Stimulated activated memory B cell treated with anti-CD40 and anti-IgM and Interleukin-4, amounts not matched to agents 10 μg/mL and 1 μg/mL and 100 μg/mL, for 72 hours (primary cell): ENCODE measurements at regions not wholly inside any gene's neighbourhood (a gene's known extent, or its start where the extent isn't known, plus 50 kb on each side); places are given as distances from the start of the nearest gene placed in this dataset.

Experiments
- ATAC-seq: fragments of 150-1000 bp; cut with Tn5 transposase; 2 replicates; pipeline ENCODE4 v1.10.0; 2021
- H3K27ac Mint-ChIP-seq: one replicate; pipeline ENCODE4 v1.8.0; 2022; ENCODE audit warnings: mild to moderate bottlenecking, mixed read lengths
- H3K27me3 Mint-ChIP-seq: one replicate; pipeline ENCODE4 v1.8.0; 2022; ENCODE audit warnings: mixed read lengths
- H3K36me3 Mint-ChIP-seq: one replicate; pipeline ENCODE4 v1.8.0; 2022; ENCODE audit warnings: mixed read lengths
- H3K4me1 Mint-ChIP-seq: one replicate; pipeline ENCODE4 v1.8.0; 2022; ENCODE audit warnings: mixed read lengths
- H3K4me3 Mint-ChIP-seq: one replicate; pipeline ENCODE4 v1.8.0; 2022; ENCODE audit warnings: mild to moderate bottlenecking, moderate library complexity, mixed read lengths
- H3K9me3 Mint-ChIP-seq: one replicate; pipeline ENCODE4 v1.8.0; 2022; ENCODE audit warnings: mixed read lengths

- Mint-ChIP-seq H3K9me3 (peaks cover 3% of the 10 kb centered on the region), H3K36me3 (no peaks in the 10 kb centered on the region), H3K4me1 (no peaks in the 10 kb centered on the region), H3K4me3 (no peak overlapping the region), H3K27ac (no peak overlapping the region), H3K27me3 (no peaks in the 10 kb centered on the region)
- no peak for ATAC-seq
These were observed 172.6 kb upstream of the PPP2R2B start for GRCh38 chr5:147051193-147051592.

- Mint-ChIP-seq H3K4me3 (no peak overlapping the region), H3K4me1 (no peaks in the 10 kb centered on the region), H3K36me3 (no peaks in the 10 kb centered on the region), H3K9me3 (peaks cover 3% of the 10 kb centered on the region), H3K27me3 (no peaks in the 10 kb centered on the region), H3K27ac (no peak overlapping the region)
- no peak for ATAC-seq
These were observed 174.0 kb upstream of the PPP2R2B start for GRCh38 chr5:147052519-147052918.

GRCh38 chr5:147055089-147055826 lies 176.7 kb upstream of the PPP2R2B start:
- no peak overlapping the region for H3K4me3 Mint-ChIP-seq
- ATAC-seq, result no peak
- no peak overlapping the region for H3K27ac Mint-ChIP-seq
- H3K27me3 Mint-ChIP-seq, result no peaks in the 10 kb centered on the region
- no peaks in the 10 kb centered on the region for H3K36me3 Mint-ChIP-seq
- no peaks in the 10 kb centered on the region for H3K9me3 Mint-ChIP-seq
- no peaks in the 10 kb centered on the region for H3K4me1 Mint-ChIP-seq

- H3K27me3 Mint-ChIP-seq, result no peaks in the 10 kb centered on the region
- no peaks in the 10 kb centered on the region for H3K36me3 Mint-ChIP-seq
- no peaks in the 10 kb centered on the region for H3K9me3 Mint-ChIP-seq
- no peak overlapping the region for H3K4me3 Mint-ChIP-seq
- ATAC-seq, result no peak
- no peak overlapping the region for H3K27ac Mint-ChIP-seq
- no peaks in the 10 kb centered on the region for H3K4me1 Mint-ChIP-seq
These were observed 177.5 kb upstream of the PPP2R2B start for GRCh38 chr5:147055850-147056566.

GRCh38 chr5:147057051-147057450 lies 177.8 kb upstream of the STK32A start:
- H3K36me3 Mint-ChIP-seq, result no peaks in the 10 kb centered on the region
- H3K4me1 Mint-ChIP-seq, result no peaks in the 10 kb centered on the region
- no peak overlapping the region for H3K27ac Mint-ChIP-seq
- no peak overlapping the region for H3K4me3 Mint-ChIP-seq
- ATAC-seq, result no peak
- H3K27me3 Mint-ChIP-seq, result no peaks in the 10 kb centered on the region
- H3K9me3 Mint-ChIP-seq, result no peaks in the 10 kb centered on the region

GRCh38 chr5:147061431-147061830 lies 173.4 kb upstream of the STK32A start:
- H3K9me3 Mint-ChIP-seq, result peaks cover 6% of the 10 kb centered on the region
- H3K27ac Mint-ChIP-seq, result no peak overlapping the region
- no peak overlapping the region for H3K4me3 Mint-ChIP-seq
- no peak for ATAC-seq
- no peaks in the 10 kb centered on the region for H3K27me3 Mint-ChIP-seq
- no peaks in the 10 kb centered on the region for H3K4me1 Mint-ChIP-seq
- H3K36me3 Mint-ChIP-seq, result no peaks in the 10 kb centered on the region

GRCh38 chr5:147062427-147062826 lies 172.4 kb upstream of the STK32A start:
- Mint-ChIP-seq H3K4me3 (no peak overlapping the region), H3K27ac (no peak overlapping the region), H3K36me3 (no peaks in the 10 kb centered on the region), H3K4me1 (no peaks in the 10 kb centered on the region), H3K9me3 (peaks cover 9% of the 10 kb centered on the region), H3K27me3 (no peaks in the 10 kb centered on the region)
- no peak for ATAC-seq

GRCh38 chr5:147063943-147064342 lies 170.9 kb upstream of the STK32A start:
- no peak overlapping the region for H3K27ac Mint-ChIP-seq
- no peaks in the 10 kb centered on the region for H3K36me3 Mint-ChIP-seq
- no peaks in the 10 kb centered on the region for H3K27me3 Mint-ChIP-seq
- H3K9me3 Mint-ChIP-seq, result peaks cover 9% of the 10 kb centered on the region
- ATAC-seq, result no peak
- H3K4me1 Mint-ChIP-seq, result no peaks in the 10 kb centered on the region
- no peak overlapping the region for H3K4me3 Mint-ChIP-seq

GRCh38 chr5:147065071-147065470 lies 169.8 kb upstream of the STK32A start:
- Mint-ChIP-seq H3K9me3 (peaks cover 9% of the 10 kb centered on the region), H3K27me3 (no peaks in the 10 kb centered on the region), H3K27ac (no peak overlapping the region), H3K4me3 (no peak overlapping the region), H3K4me1 (no peaks in the 10 kb centered on the region), H3K36me3 (no peaks in the 10 kb centered on the region)
- ATAC-seq, result no peak

GRCh38 chr5:147068998-147069397 lies 165.8 kb upstream of the STK32A start:
- no peak for ATAC-seq
- H3K4me3 Mint-ChIP-seq, result no peak overlapping the region
- H3K4me1 Mint-ChIP-seq, result no peaks in the 10 kb centered on the region
- H3K27ac Mint-ChIP-seq, result no peak overlapping the region
- peaks cover 9% of the 10 kb centered on the region for H3K9me3 Mint-ChIP-seq
- H3K27me3 Mint-ChIP-seq, result no peaks in the 10 kb centered on the region
- H3K36me3 Mint-ChIP-seq, result no peaks in the 10 kb centered on the region

GRCh38 chr5:147072622-147073021 lies 162.2 kb upstream of the STK32A start:
- ATAC-seq, result no peak
- H3K27ac Mint-ChIP-seq, result no peak overlapping the region
- no peaks in the 10 kb centered on the region for H3K36me3 Mint-ChIP-seq
- no peaks in the 10 kb centered on the region for H3K9me3 Mint-ChIP-seq
- H3K4me1 Mint-ChIP-seq, result no peaks in the 10 kb centered on the region
- H3K4me3 Mint-ChIP-seq, result no peak overlapping the region
- H3K27me3 Mint-ChIP-seq, result no peaks in the 10 kb centered on the region

- no peak for ATAC-seq
- Mint-ChIP-seq H3K27me3 (no peaks in the 10 kb centered on the region), H3K36me3 (no peaks in the 10 kb centered on the region), H3K4me3 (no peak overlapping the region), H3K27ac (no peak overlapping the region), H3K9me3 (no peaks in the 10 kb centered on the region), H3K4me1 (no peaks in the 10 kb centered on the region)
These were observed 161.7 kb upstream of the STK32A start for GRCh38 chr5:147073098-147073497.

- no peak for ATAC-seq
- H3K36me3 Mint-ChIP-seq, result no peaks in the 10 kb centered on the region
- no peaks in the 10 kb centered on the region for H3K27me3 Mint-ChIP-seq
- no peaks in the 10 kb centered on the region for H3K4me1 Mint-ChIP-seq
- no peak overlapping the region for H3K4me3 Mint-ChIP-seq
- no peak overlapping the region for H3K27ac Mint-ChIP-seq
- H3K9me3 Mint-ChIP-seq, result no peaks in the 10 kb centered on the region
These were observed 159.6 kb upstream of the STK32A start for GRCh38 chr5:147075187-147075586.

- ATAC-seq, result no peak
- Mint-ChIP-seq H3K9me3 (peaks cover under 1% of the 10 kb centered on the region), H3K36me3 (no peaks in the 10 kb centered on the region), H3K4me1 (no peaks in the 10 kb centered on the region), H3K4me3 (no peak overlapping the region), H3K27me3 (no peaks in the 10 kb centered on the region), H3K27ac (no peak overlapping the region)
These were observed 154.4 kb upstream of the STK32A start for GRCh38 chr5:147080391-147080790.

GRCh38 chr5:147081311-147081764 lies 153.5 kb upstream of the STK32A start:
- peak; percentile 31 for ATAC-seq
- no peak overlapping the region for H3K4me3 Mint-ChIP-seq

GRCh38 chr5:147084702-147085101 lies 150.1 kb upstream of the STK32A start:
- no peak for ATAC-seq
- Mint-ChIP-seq H3K9me3 (peaks cover 4% of the 10 kb centered on the region), H3K27ac (no peak overlapping the region), H3K36me3 (no peaks in the 10 kb centered on the region), H3K4me3 (no peak overlapping the region), H3K4me1 (no peaks in the 10 kb centered on the region), H3K27me3 (no peaks in the 10 kb centered on the region)

More at GRCh38 chr5:147081311-147081764, 153.5 kb upstream of the STK32A start:
- Mint-ChIP-seq H3K27ac (no peak overlapping the region), H3K36me3 (no peaks in the 10 kb centered on the region), H3K9me3 (peaks cover 4% of the 10 kb centered on the region), H3K4me1 (no peaks in the 10 kb centered on the region), H3K27me3 (no peaks in the 10 kb centered on the region)
